HCT116 (cell line): ENCODE measurements at regions not wholly inside any gene's neighbourhood (a gene's known extent, or its start where the extent isn't known, plus 50 kb on each side); places are given as distances from the start of the nearest gene placed in this dataset.
"Not testable (repeated sequence)": the region's sequence is repeated elsewhere in the genome, so short reads cannot be mapped to it uniquely, and the experiment has no call there.

ENCODE experiments used
- CTCF ChIP-seq, 3 experiments: fragments of 200-600 bp in 1 of 3; sonication (generic) in 1 of 3; IDR thresholded peaks in 2 of 3; conservative IDR thresholded peaks in 1 of 3; 2 replicates each; pipeline ENCODE4 v1.5.1; 2012 to 2017; ENCODE audit warnings: low read depth in 2 of 3, low read length in 2 of 3, antibody characterized with exemption in 1 of 3, borderline replicate concordance in 1 of 3, control low read depth in 1 of 3, mild to moderate bottlenecking in 1 of 3, mixed read lengths in 1 of 3, mixed run types in 1 of 3, moderate library complexity in 1 of 3; ENCODE audit not compliant: insufficient read depth in 1 of 3
- EZH2 ChIP-seq: fragments of 200-600 bp; sonication (generic); IDR thresholded peaks from 2 replicates; pipeline ENCODE4 v1.6.1; 2017; ENCODE audit warnings: antibody characterized with exemption, mixed run types
- ZNF274 ChIP-seq: fragments of 200-500 bp; sonication (Bioruptor generic); IDR thresholded peaks from 2 replicates; pipeline ENCODE4 v1.6.1; 2014; ENCODE audit warnings: mild to moderate bottlenecking, low read depth, low read length, inconsistent platforms
- TF ChIP-seq, protein P1 (sequence below): IDR thresholded peaks from 2 replicates; pipeline ENCODE4 v1.6.1; 2012; ENCODE audit warnings: low read depth
- TF ChIP-seq, protein P2 (sequence below): IDR thresholded peaks from 2 replicates; pipeline ENCODE4 v1.6.1; 2012

- not testable (repeated sequence) for TF ChIP-seq CTCF (IDR thresholded peaks at IDR 0.05 in 2 of 3, conservative IDR thresholded peaks at IDR 0.05 in 1 of 3; ENCODE audit: borderline replicate concordance in 1 of 3, insufficient read depth in 1 of 3, low read depth in 2 of 3, low read length in 2 of 3); EZH2; ZNF274
- TF ChIP-seq, protein P1, sequence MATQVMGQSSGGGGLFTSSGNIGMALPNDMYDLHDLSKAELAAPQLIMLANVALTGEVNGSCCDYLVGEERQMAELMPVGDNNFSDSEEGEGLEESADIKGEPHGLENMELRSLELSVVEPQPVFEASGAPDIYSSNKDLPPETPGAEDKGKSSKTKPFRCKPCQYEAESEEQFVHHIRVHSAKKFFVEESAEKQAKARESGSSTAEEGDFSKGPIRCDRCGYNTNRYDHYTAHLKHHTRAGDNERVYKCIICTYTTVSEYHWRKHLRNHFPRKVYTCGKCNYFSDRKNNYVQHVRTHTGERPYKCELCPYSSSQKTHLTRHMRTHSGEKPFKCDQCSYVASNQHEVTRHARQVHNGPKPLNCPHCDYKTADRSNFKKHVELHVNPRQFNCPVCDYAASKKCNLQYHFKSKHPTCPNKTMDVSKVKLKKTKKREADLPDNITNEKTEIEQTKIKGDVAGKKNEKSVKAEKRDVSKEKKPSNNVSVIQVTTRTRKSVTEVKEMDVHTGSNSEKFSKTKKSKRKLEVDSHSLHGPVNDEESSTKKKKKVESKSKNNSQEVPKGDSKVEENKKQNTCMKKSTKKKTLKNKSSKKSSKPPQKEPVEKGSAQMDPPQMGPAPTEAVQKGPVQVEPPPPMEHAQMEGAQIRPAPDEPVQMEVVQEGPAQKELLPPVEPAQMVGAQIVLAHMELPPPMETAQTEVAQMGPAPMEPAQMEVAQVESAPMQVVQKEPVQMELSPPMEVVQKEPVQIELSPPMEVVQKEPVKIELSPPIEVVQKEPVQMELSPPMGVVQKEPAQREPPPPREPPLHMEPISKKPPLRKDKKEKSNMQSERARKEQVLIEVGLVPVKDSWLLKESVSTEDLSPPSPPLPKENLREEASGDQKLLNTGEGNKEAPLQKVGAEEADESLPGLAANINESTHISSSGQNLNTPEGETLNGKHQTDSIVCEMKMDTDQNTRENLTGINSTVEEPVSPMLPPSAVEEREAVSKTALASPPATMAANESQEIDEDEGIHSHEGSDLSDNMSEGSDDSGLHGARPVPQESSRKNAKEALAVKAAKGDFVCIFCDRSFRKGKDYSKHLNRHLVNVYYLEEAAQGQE: not testable (repeated sequence)
- TF ChIP-seq, protein P2, sequence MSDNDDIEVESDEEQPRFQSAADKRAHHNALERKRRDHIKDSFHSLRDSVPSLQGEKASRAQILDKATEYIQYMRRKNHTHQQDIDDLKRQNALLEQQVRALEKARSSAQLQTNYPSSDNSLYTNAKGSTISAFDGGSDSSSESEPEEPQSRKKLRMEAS: not testable (repeated sequence)
Observed at GRCh38 chr1:146510248-146510983, 281.6 kb upstream of the NOTCH2NLA start.
